ENCODE measurements at regions not wholly inside any gene's neighbourhood (a gene's known extent, or its start where the extent isn't known, plus 50 kb on each side); places are given as distances from the start of the nearest gene placed in this dataset.

- H3K4me3 ChIP-seq, result no peak overlapping the region
- H3K9me3 ChIP-seq, result no peaks in the 10 kb centered on the region
- no peaks in the 10 kb centered on the region for H3K36me3 ChIP-seq
- no peaks in the 10 kb centered on the region for H3K27me3 ChIP-seq
- no peak for ATAC-seq
- no peak for TF ChIP-seq POLR2A (IDR thresholded peaks at IDR 0.05)
- TF ChIP-seq CTCF (IDR thresholded peaks at IDR 0.05), result no peak
- intact Hi-C loops (cut with DNase I), result no loop called here
- no peak overlapping the region for H3K27ac ChIP-seq
- DNase-seq, result no peak
- no peaks in the 10 kb centered on the region for H3K4me1 ChIP-seq
Measured at GRCh38 chr5:145157841-145158240, 677.3 kb downstream of the PRELID2 start.

- DNase-seq, result no peak
- TF ChIP-seq CTCF (IDR thresholded peaks at IDR 0.05) (no peak), POLR2A (IDR thresholded peaks at IDR 0.05) (no peak)
- intact Hi-C loops (cut with DNase I), result no loop called here
- no peak overlapping the region for H3K27ac ChIP-seq
- H3K4me3 ChIP-seq, result no peak overlapping the region
- H3K36me3 ChIP-seq, result no peaks in the 10 kb centered on the region
- ATAC-seq, result no peak
- H3K9me3 ChIP-seq, result no peaks in the 10 kb centered on the region
- H3K4me1 ChIP-seq, result no peaks in the 10 kb centered on the region
- H3K27me3 ChIP-seq, result no peaks in the 10 kb centered on the region
- 65 to 80% (median 72%) methylated on average over 1 of the region's 1 CpG for WGBS, 4 donors
Measured at GRCh38 chr5:145141534-145141933, 693.6 kb downstream of the PRELID2 start.

- WGBS, 4 donors, result 24 to 31% (median 26%) methylated on average over 3 of the region's 3 CpGs
- ATAC-seq (no peak), DNase-seq (no peak)
- intact Hi-C loops (cut with DNase I), result no loop called here
- H3K4me3 ChIP-seq, result no peak overlapping the region
- H3K9me3 ChIP-seq, result no peaks in the 10 kb centered on the region
- H3K27ac ChIP-seq, result no peak overlapping the region
- H3K36me3 ChIP-seq, result no peaks in the 10 kb centered on the region
- H3K27me3 ChIP-seq, result no peaks in the 10 kb centered on the region
- no peaks in the 10 kb centered on the region for H3K4me1 ChIP-seq
- TF ChIP-seq POLR2A (IDR thresholded peaks at IDR 0.05), result no peak
- no peak for TF ChIP-seq CTCF (IDR thresholded peaks at IDR 0.05)
Measured at GRCh38 chr5:145130996-145131395, 704.1 kb downstream of the PRELID2 start.

GRCh38 chr5:145129797-145130196 is 705.3 kb downstream of the PRELID2 start:
- intact Hi-C loops (cut with DNase I), result no loop called here
- ATAC-seq, result no peak
- WGBS, 4 donors, result 87 to 91% (median 88%) methylated on average over 5 of the region's 5 CpGs
- H3K4me1 ChIP-seq, result no peaks in the 10 kb centered on the region
- TF ChIP-seq POLR2A (IDR thresholded peaks at IDR 0.05) (no peak), CTCF (IDR thresholded peaks at IDR 0.05) (no peak)
- H3K4me3 ChIP-seq, result no peak overlapping the region
- DNase-seq, result no peak
- no peaks in the 10 kb centered on the region for H3K27me3 ChIP-seq
- no peak overlapping the region for H3K27ac ChIP-seq
- no peaks in the 10 kb centered on the region for H3K36me3 ChIP-seq
- H3K9me3 ChIP-seq, result no peaks in the 10 kb centered on the region

Data from heart left ventricle (tissue), 16 donors.